ENCODE measurements at regions not wholly inside any gene's neighbourhood (a gene's known extent, or its start where the extent isn't known, plus 50 kb on each side); places are given as distances from the start of the nearest gene placed in this dataset.

- DNase-seq = no peak
These were observed 648.5 kb downstream of the BRD1 start for GRCh38 chr22:49179175-49179574.

GRCh38 chr22:49178246-49179005 is 649.2 kb downstream of the BRD1 start:
- no peak for DNase-seq

- DNase-seq = no peak
These were observed 650.0 kb downstream of the BRD1 start for GRCh38 chr22:49177666-49178065.

GRCh38 chr22:49176956-49177355 is 650.7 kb downstream of the BRD1 start:
- DNase-seq = no peak

GRCh38 chr22:49170053-49170452 is 657.6 kb downstream of the BRD1 start:
- no peak for DNase-seq

GRCh38 chr22:49169074-49169744 is 658.5 kb downstream of the BRD1 start:
- DNase-seq = no peak

GRCh38 chr22:49168219-49168813 is 659.4 kb downstream of the BRD1 start:
- DNase-seq = no peak

GRCh38 chr22:49166746-49167145 is 660.9 kb downstream of the BRD1 start:
- DNase-seq = no peak

- peak; percentile 33 for DNase-seq
These were observed 661.5 kb downstream of the BRD1 start for GRCh38 chr22:49166211-49166610.

GRCh38 chr22:49164773-49165320 is 662.8 kb downstream of the BRD1 start:
- no peak for DNase-seq

- no peak for DNase-seq
These were observed 663.5 kb downstream of the BRD1 start for GRCh38 chr22:49163960-49164690.

- DNase-seq = no peak
These were observed 664.3 kb downstream of the BRD1 start for GRCh38 chr22:49163258-49163959.

- no peak for DNase-seq
These were observed 664.8 kb downstream of the BRD1 start for GRCh38 chr22:49162841-49163240.

- DNase-seq = no peak
These were observed 666.4 kb downstream of the BRD1 start for GRCh38 chr22:49161002-49161850.

- no peak for DNase-seq
These were observed 667.2 kb downstream of the BRD1 start for GRCh38 chr22:49160261-49161001.

GRCh38 chr22:49159711-49160110 is 668.0 kb downstream of the BRD1 start:
- peak; percentile 29 for DNase-seq

- DNase-seq = peak; percentile 14
These were observed 668.7 kb downstream of the BRD1 start for GRCh38 chr22:49158741-49159564.

GRCh38 chr22:49157529-49158339 is 669.9 kb downstream of the BRD1 start:
- peak; percentile 41 for DNase-seq
